ENCODE measurements at regions not wholly inside any gene's neighbourhood (a gene's known extent, or its start where the extent isn't known, plus 50 kb on each side); places are given as distances from the start of the nearest gene placed in this dataset.
"Not testable (repeated sequence)": the region's sequence is repeated elsewhere in the genome, so short reads cannot be mapped to it uniquely, and the experiment has no call there.

DNA sequence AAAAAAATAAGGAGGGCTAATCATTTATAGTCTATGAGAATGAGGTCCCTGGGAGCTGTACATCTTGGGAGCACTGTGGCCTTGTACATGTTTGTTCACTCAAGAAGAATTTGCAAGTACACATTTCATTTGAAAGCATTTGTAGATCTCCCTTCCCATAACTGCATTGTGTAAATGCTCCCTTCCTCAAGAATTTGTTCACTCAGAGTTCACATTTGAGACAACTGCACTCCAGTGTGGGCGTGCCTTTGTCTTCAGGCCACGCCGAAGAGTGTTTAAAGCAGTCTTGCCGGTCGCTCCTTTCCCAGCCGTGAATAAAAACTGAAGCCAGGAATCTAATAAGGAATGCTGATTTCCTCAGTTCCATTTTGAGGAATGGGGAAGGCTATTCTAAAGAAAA, 291.1 kb upstream of the LYZL1 start:
- Histone ChIP-seq H3K4me1 (ENCODE audit: control insufficient read depth, insufficient read depth, low read length) (no peaks in the 10 kb centered on the region), H3K4me3 (ENCODE audit: low read depth in 2 of 2, low read length in 2 of 2) (no peak overlapping the region), H3K27ac (ENCODE audit: low read length) (no peak overlapping the region), H3K9me3 (ENCODE audit: control insufficient read depth, insufficient read depth, low read depth, low read length) (no peaks in the 10 kb centered on the region), H3K36me3 (ENCODE audit: control insufficient read depth, insufficient read depth, low read length) (no peaks in the 10 kb centered on the region), H3K27me3 (ENCODE audit: control insufficient read depth, insufficient read depth, low read length) (no peaks in the 10 kb centered on the region)
- in situ Hi-C loops (cut with HindIII; ENCODE audit: low pct_unique_long_range_greater_than_20kb, low sequenced_read_pairs) = no loop called here
- ChIA-PET CTCF (no interaction called here), POLR2A (no interaction called here)
- intact Hi-C loops (cut with micrococcal nuclease; ENCODE audit: unreplicated experiment) = no loop called here
- no TSS peak for BruUV-seq (replicated peaks)
- DNase-seq (ENCODE audit: low read depth, low spot score) = no peak
- ATAC-seq = no peak
- TF ChIP-seq TCF7L2 (IDR thresholded peaks at IDR 0.05; ENCODE audit: low read depth, low read length) (no peak), POLR2AphosphoS5 (IDR thresholded peaks at IDR 0.05; ENCODE audit: low read depth, low read length) (no peak), SIN3A (IDR thresholded peaks at IDR 0.05; ENCODE audit: borderline replicate concordance, insufficient read depth, low read depth, low read length) (no peak)
- TF ChIP-seq, protein P1, sequence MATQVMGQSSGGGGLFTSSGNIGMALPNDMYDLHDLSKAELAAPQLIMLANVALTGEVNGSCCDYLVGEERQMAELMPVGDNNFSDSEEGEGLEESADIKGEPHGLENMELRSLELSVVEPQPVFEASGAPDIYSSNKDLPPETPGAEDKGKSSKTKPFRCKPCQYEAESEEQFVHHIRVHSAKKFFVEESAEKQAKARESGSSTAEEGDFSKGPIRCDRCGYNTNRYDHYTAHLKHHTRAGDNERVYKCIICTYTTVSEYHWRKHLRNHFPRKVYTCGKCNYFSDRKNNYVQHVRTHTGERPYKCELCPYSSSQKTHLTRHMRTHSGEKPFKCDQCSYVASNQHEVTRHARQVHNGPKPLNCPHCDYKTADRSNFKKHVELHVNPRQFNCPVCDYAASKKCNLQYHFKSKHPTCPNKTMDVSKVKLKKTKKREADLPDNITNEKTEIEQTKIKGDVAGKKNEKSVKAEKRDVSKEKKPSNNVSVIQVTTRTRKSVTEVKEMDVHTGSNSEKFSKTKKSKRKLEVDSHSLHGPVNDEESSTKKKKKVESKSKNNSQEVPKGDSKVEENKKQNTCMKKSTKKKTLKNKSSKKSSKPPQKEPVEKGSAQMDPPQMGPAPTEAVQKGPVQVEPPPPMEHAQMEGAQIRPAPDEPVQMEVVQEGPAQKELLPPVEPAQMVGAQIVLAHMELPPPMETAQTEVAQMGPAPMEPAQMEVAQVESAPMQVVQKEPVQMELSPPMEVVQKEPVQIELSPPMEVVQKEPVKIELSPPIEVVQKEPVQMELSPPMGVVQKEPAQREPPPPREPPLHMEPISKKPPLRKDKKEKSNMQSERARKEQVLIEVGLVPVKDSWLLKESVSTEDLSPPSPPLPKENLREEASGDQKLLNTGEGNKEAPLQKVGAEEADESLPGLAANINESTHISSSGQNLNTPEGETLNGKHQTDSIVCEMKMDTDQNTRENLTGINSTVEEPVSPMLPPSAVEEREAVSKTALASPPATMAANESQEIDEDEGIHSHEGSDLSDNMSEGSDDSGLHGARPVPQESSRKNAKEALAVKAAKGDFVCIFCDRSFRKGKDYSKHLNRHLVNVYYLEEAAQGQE (IDR thresholded peaks at IDR 0.05; ENCODE audit: insufficient read depth in 1 of 2, low read depth in 2 of 2, low read length in 1 of 2) = no peak
- TF ChIP-seq, protein P2, sequence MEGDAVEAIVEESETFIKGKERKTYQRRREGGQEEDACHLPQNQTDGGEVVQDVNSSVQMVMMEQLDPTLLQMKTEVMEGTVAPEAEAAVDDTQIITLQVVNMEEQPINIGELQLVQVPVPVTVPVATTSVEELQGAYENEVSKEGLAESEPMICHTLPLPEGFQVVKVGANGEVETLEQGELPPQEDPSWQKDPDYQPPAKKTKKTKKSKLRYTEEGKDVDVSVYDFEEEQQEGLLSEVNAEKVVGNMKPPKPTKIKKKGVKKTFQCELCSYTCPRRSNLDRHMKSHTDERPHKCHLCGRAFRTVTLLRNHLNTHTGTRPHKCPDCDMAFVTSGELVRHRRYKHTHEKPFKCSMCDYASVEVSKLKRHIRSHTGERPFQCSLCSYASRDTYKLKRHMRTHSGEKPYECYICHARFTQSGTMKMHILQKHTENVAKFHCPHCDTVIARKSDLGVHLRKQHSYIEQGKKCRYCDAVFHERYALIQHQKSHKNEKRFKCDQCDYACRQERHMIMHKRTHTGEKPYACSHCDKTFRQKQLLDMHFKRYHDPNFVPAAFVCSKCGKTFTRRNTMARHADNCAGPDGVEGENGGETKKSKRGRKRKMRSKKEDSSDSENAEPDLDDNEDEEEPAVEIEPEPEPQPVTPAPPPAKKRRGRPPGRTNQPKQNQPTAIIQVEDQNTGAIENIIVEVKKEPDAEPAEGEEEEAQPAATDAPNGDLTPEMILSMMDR (IDR thresholded peaks at IDR 0.05) = no peak

- ChIA-PET POLR2A (no interaction called here), CTCF (no interaction called here)
- H3K27me3 ChIP-seq (ENCODE audit: control insufficient read depth, insufficient read depth, low read length) = no peaks in the 10 kb centered on the region
- intact Hi-C loops (cut with micrococcal nuclease; ENCODE audit: unreplicated experiment) = no loop called here
- TF ChIP-seq TCF7L2 (IDR thresholded peaks at IDR 0.05; ENCODE audit: low read depth, low read length) = no peak
- no peak for TF ChIP-seq SIN3A (IDR thresholded peaks at IDR 0.05; ENCODE audit: borderline replicate concordance, insufficient read depth, low read depth, low read length)
- TF ChIP-seq, protein P2 (IDR thresholded peaks at IDR 0.05) = no peak
- TF ChIP-seq, protein P1 (IDR thresholded peaks at IDR 0.05; ENCODE audit: insufficient read depth in 1 of 2, low read depth in 2 of 2, low read length in 1 of 2) = no peak
- TF ChIP-seq POLR2AphosphoS5 (IDR thresholded peaks at IDR 0.05; ENCODE audit: low read depth, low read length) = no peak
- no peak for ATAC-seq
- H3K36me3 ChIP-seq (ENCODE audit: control insufficient read depth, insufficient read depth, low read length) = no peaks in the 10 kb centered on the region
- BruUV-seq (replicated peaks) = no TSS peak
- in situ Hi-C loops (cut with HindIII; ENCODE audit: low pct_unique_long_range_greater_than_20kb, low sequenced_read_pairs) = no loop called here
- no peak overlapping the region for H3K4me3 ChIP-seq (ENCODE audit: low read depth in 2 of 2, low read length in 2 of 2)
- DNase-seq (ENCODE audit: low read depth, low spot score) = no peak
- H3K4me1 ChIP-seq (ENCODE audit: control insufficient read depth, insufficient read depth, low read length) = no peaks in the 10 kb centered on the region
- H3K27ac ChIP-seq (ENCODE audit: low read length) = no peak overlapping the region
- H3K9me3 ChIP-seq (ENCODE audit: control insufficient read depth, insufficient read depth, low read depth, low read length) = no peaks in the 10 kb centered on the region
These were observed 287.1 kb upstream of the LYZL1 start for GRCh38 chr10:29001801-29002200.

DNA sequence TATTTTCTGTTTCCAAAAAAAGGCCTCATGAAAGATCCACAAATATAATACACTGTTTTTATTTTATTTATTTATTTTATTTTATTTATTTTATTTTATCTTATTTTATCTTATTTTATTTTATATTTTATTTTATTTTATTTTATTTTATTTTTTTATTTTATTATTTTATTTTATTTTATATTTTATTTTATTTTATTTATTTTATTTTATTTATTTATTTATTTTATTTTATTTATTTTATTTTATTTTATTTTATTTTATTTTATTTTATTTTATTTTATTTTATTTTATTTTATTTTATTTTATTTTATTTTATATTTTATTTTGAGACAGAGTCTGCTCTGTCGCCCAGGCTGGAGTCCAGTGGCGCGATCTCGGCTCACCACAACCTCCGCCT, 285.9 kb upstream of the LYZL1 start:
- H3K4me3 ChIP-seq (ENCODE audit: low read depth in 2 of 2, low read length in 2 of 2); BruUV-seq (replicated peaks); DNase-seq (ENCODE audit: low read depth, low spot score); H3K9me3 ChIP-seq (ENCODE audit: control insufficient read depth, insufficient read depth, low read depth, low read length); intact Hi-C loops (cut with micrococcal nuclease; ENCODE audit: unreplicated experiment); H3K27me3 ChIP-seq (ENCODE audit: control insufficient read depth, insufficient read depth, low read length); CTCF ChIA-PET; H3K4me1 ChIP-seq (ENCODE audit: control insufficient read depth, insufficient read depth, low read length); H3K36me3 ChIP-seq (ENCODE audit: control insufficient read depth, insufficient read depth, low read length); POLR2A ChIA-PET; H3K27ac ChIP-seq (ENCODE audit: low read length); ATAC-seq; in situ Hi-C loops (cut with HindIII; ENCODE audit: low pct_unique_long_range_greater_than_20kb, low sequenced_read_pairs): not testable (repeated sequence)

All from Panc1 (cell line).